DND-41 (cell line): ENCODE measurements at regions not wholly inside any gene's neighbourhood (a gene's known extent, or its start where the extent isn't known, plus 50 kb on each side); places are given as distances from the start of the nearest gene placed in this dataset.

Source experiments
- EZH2 ChIP-seq: IDR thresholded peaks from 3 replicates; pipeline ENCODE4 v1.6.1; 2012; ENCODE audit warnings: borderline replicate concordance, low read depth, mild to moderate bottlenecking, moderate library complexity, low read length, inconsistent platforms; ENCODE audit not compliant: severe bottlenecking
- TF ChIP-seq, protein P1 (sequence below): IDR thresholded peaks from 2 replicates; pipeline ENCODE4 v1.5.1; 2012; ENCODE audit warnings: borderline replicate concordance, low read length, moderate library complexity, mild to moderate bottlenecking; ENCODE audit not compliant: poor library complexity, severe bottlenecking; ENCODE audit errors: extremely low read depth

DNA sequence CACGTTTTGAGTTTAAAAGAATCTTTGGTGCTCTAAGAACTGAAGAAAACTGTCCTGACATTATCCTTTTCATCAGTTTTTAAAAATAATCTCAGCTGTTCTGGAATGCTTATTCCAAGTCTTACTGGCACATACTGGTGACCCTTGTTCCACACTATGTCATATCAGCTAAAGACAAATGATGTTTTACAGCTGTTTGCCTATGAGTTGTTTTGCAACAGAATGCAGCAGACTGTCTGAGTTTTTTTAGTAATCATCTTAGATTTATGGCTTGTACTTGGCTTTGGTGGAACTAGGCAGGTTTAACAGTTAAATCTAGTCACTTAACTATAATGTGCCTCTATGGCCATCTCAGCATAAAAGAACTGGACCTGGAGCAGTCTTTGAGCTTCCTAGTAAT, 91.6 kb upstream of the GRIN2B start:
- TF ChIP-seq, protein P1, sequence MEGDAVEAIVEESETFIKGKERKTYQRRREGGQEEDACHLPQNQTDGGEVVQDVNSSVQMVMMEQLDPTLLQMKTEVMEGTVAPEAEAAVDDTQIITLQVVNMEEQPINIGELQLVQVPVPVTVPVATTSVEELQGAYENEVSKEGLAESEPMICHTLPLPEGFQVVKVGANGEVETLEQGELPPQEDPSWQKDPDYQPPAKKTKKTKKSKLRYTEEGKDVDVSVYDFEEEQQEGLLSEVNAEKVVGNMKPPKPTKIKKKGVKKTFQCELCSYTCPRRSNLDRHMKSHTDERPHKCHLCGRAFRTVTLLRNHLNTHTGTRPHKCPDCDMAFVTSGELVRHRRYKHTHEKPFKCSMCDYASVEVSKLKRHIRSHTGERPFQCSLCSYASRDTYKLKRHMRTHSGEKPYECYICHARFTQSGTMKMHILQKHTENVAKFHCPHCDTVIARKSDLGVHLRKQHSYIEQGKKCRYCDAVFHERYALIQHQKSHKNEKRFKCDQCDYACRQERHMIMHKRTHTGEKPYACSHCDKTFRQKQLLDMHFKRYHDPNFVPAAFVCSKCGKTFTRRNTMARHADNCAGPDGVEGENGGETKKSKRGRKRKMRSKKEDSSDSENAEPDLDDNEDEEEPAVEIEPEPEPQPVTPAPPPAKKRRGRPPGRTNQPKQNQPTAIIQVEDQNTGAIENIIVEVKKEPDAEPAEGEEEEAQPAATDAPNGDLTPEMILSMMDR = no peak
- TF ChIP-seq EZH2 = no peak
